T-helper 2 cell treated with Interferon-gamma antibody and Interleukin-4, amounts not matched to agents 5 μg/mL and 100 μg/mL, for 36 hours (primary cell): ENCODE measurements at regions not wholly inside any gene's neighbourhood (a gene's known extent, or its start where the extent isn't known, plus 50 kb on each side); places are given as distances from the start of the nearest gene placed in this dataset.

Source experiments
- DNase-seq: peaks from one replicate; pipeline ENCODE4 v3.0.0; 2021; ENCODE audit warnings: low spot score
- H3K27ac Mint-ChIP-seq: one replicate; pipeline ENCODE4 v1.8.0; 2021; ENCODE audit warnings: mild to moderate bottlenecking, mixed read lengths
- H3K27me3 Mint-ChIP-seq: one replicate; pipeline ENCODE4 v1.8.0; 2021; ENCODE audit warnings: low read depth, mixed read lengths
- H3K36me3 Mint-ChIP-seq: one replicate; pipeline ENCODE4 v1.8.0; 2021; ENCODE audit warnings: low read depth, mixed read lengths
- H3K4me1 Mint-ChIP-seq: one replicate; pipeline ENCODE4 v1.8.0; 2021; ENCODE audit warnings: low read depth, mixed read lengths
- H3K4me3 Mint-ChIP-seq: one replicate; pipeline ENCODE4 v1.8.0; 2022; ENCODE audit warnings: mild to moderate bottlenecking, moderate library complexity, mixed read lengths
- H3K9me3 Mint-ChIP-seq: one replicate; pipeline ENCODE4 v1.8.0; 2021; ENCODE audit warnings: mixed read lengths

- H3K4me3 Mint-ChIP-seq: no peak overlapping the region
- H3K9me3 Mint-ChIP-seq: peaks cover 19% of the 10 kb centered on the region
- H3K36me3 Mint-ChIP-seq: peaks cover 13% of the 10 kb centered on the region
- no peak for DNase-seq
- H3K4me1 Mint-ChIP-seq: peaks cover 32% of the 10 kb centered on the region
- no peaks in the 10 kb centered on the region for H3K27me3 Mint-ChIP-seq
- H3K27ac Mint-ChIP-seq: no peak overlapping the region
Observed at GRCh38 chr11:128180441-128181087, 406.8 kb downstream of the ETS1 start.

- Mint-ChIP-seq H3K27me3 (no peaks in the 10 kb centered on the region), H3K36me3 (peaks cover 8% of the 10 kb centered on the region), H3K4me3 (no peak overlapping the region), H3K27ac (no peak overlapping the region), H3K4me1 (peaks cover 33% of the 10 kb centered on the region), H3K9me3 (peaks cover 9% of the 10 kb centered on the region)
- no peak for DNase-seq
Observed at GRCh38 chr11:128179512-128179911, 407.8 kb downstream of the ETS1 start.

GRCh38 chr11:128179039-128179438, 408.3 kb downstream of the ETS1 start:
- Mint-ChIP-seq H3K9me3 (peaks cover 4% of the 10 kb centered on the region), H3K36me3 (peaks cover 4% of the 10 kb centered on the region), H3K27ac (no peak overlapping the region), H3K4me1 (peaks cover 29% of the 10 kb centered on the region), H3K4me3 (no peak overlapping the region), H3K27me3 (no peaks in the 10 kb centered on the region)
- DNase-seq: no peak

- no peaks in the 10 kb centered on the region for H3K9me3 Mint-ChIP-seq
- DNase-seq: no peak
- no peak overlapping the region for H3K27ac Mint-ChIP-seq
- H3K36me3 Mint-ChIP-seq: no peaks in the 10 kb centered on the region
- H3K27me3 Mint-ChIP-seq: no peaks in the 10 kb centered on the region
- H3K4me3 Mint-ChIP-seq: no peak overlapping the region
- H3K4me1 Mint-ChIP-seq: peaks cover 17% of the 10 kb centered on the region
Observed at GRCh38 chr11:128174465-128175291, 412.7 kb downstream of the ETS1 start.

GRCh38 chr11:128172046-128172878, 415.1 kb downstream of the ETS1 start:
- Mint-ChIP-seq H3K27me3 (no peaks in the 10 kb centered on the region), H3K36me3 (no peaks in the 10 kb centered on the region), H3K4me3 (no peak overlapping the region), H3K9me3 (no peaks in the 10 kb centered on the region), H3K27ac (no peak overlapping the region), H3K4me1 (peaks cover 13% of the 10 kb centered on the region)
- DNase-seq: peak; percentile 74

- H3K4me1 Mint-ChIP-seq: peaks cover 12% of the 10 kb centered on the region
- no peaks in the 10 kb centered on the region for H3K9me3 Mint-ChIP-seq
- H3K27me3 Mint-ChIP-seq: no peaks in the 10 kb centered on the region
- DNase-seq: no peak
- H3K36me3 Mint-ChIP-seq: no peaks in the 10 kb centered on the region
- H3K27ac Mint-ChIP-seq: no peak overlapping the region
- H3K4me3 Mint-ChIP-seq: no peak overlapping the region
Observed at GRCh38 chr11:128171506-128171905, 415.9 kb downstream of the ETS1 start.

GRCh38 chr11:128165572-128165971, 421.8 kb downstream of the ETS1 start:
- Mint-ChIP-seq H3K27me3 (peaks cover 5% of the 10 kb centered on the region), H3K9me3 (no peaks in the 10 kb centered on the region), H3K36me3 (no peaks in the 10 kb centered on the region), H3K27ac (no peak overlapping the region), H3K4me1 (peaks cover 8% of the 10 kb centered on the region), H3K4me3 (no peak overlapping the region)
- no peak for DNase-seq

- peaks cover 5% of the 10 kb centered on the region for H3K27me3 Mint-ChIP-seq
Observed at GRCh38 chr11:128164080-128164741, 423.1 kb downstream of the ETS1 start.

GRCh38 chr11:128161994-128162393, 425.4 kb downstream of the ETS1 start:
- no peaks in the 10 kb centered on the region for H3K9me3 Mint-ChIP-seq
- H3K4me1 Mint-ChIP-seq: peaks cover 17% of the 10 kb centered on the region
- no peak overlapping the region for H3K4me3 Mint-ChIP-seq
- H3K36me3 Mint-ChIP-seq: no peaks in the 10 kb centered on the region
- peaks cover 5% of the 10 kb centered on the region for H3K27me3 Mint-ChIP-seq
- no peak overlapping the region for H3K27ac Mint-ChIP-seq
- no peak for DNase-seq

More at GRCh38 chr11:128164080-128164741, 423.1 kb downstream of the ETS1 start:
- Mint-ChIP-seq H3K4me3 (no peak overlapping the region), H3K4me1 (peaks cover 6% of the 10 kb centered on the region), H3K9me3 (no peaks in the 10 kb centered on the region), H3K36me3 (no peaks in the 10 kb centered on the region), H3K27ac (no peak overlapping the region)
- DNase-seq: no peak

GRCh38 chr11:128161436-128161835, 425.9 kb downstream of the ETS1 start:
- peaks cover 19% of the 10 kb centered on the region for H3K4me1 Mint-ChIP-seq
- no peak overlapping the region for H3K27ac Mint-ChIP-seq
- no peaks in the 10 kb centered on the region for H3K36me3 Mint-ChIP-seq
- peaks cover 5% of the 10 kb centered on the region for H3K27me3 Mint-ChIP-seq
- no peak overlapping the region for H3K4me3 Mint-ChIP-seq
- H3K9me3 Mint-ChIP-seq: no peaks in the 10 kb centered on the region
- no peak for DNase-seq

GRCh38 chr11:128158860-128159259, 428.5 kb downstream of the ETS1 start:
- Mint-ChIP-seq H3K9me3 (no peaks in the 10 kb centered on the region), H3K4me1 (peaks cover 17% of the 10 kb centered on the region), H3K27me3 (peaks cover 11% of the 10 kb centered on the region), H3K36me3 (no peaks in the 10 kb centered on the region), H3K4me3 (no peak overlapping the region), H3K27ac (no peak overlapping the region)
- DNase-seq: no peak

- no peaks in the 10 kb centered on the region for H3K36me3 Mint-ChIP-seq
Observed at GRCh38 chr11:128157423-128158298, 429.7 kb downstream of the ETS1 start.

GRCh38 chr11:128156486-128156885, 430.9 kb downstream of the ETS1 start:
- H3K27me3 Mint-ChIP-seq: peaks cover 14% of the 10 kb centered on the region
- no peak overlapping the region for H3K4me3 Mint-ChIP-seq

More at GRCh38 chr11:128157423-128158298, 429.7 kb downstream of the ETS1 start:
- peaks cover 17% of the 10 kb centered on the region for H3K4me1 Mint-ChIP-seq
- DNase-seq: peak; percentile 46
- H3K27me3 Mint-ChIP-seq: peaks cover 14% of the 10 kb centered on the region
- H3K27ac Mint-ChIP-seq: peak overlapping the region; percentile 63
- no peaks in the 10 kb centered on the region for H3K9me3 Mint-ChIP-seq
- peak overlapping the region; percentile 61 for H3K4me3 Mint-ChIP-seq

More at GRCh38 chr11:128156486-128156885, 430.9 kb downstream of the ETS1 start:
- H3K9me3 Mint-ChIP-seq: no peaks in the 10 kb centered on the region
- H3K36me3 Mint-ChIP-seq: no peaks in the 10 kb centered on the region
- H3K4me1 Mint-ChIP-seq: peaks cover 17% of the 10 kb centered on the region
- DNase-seq: no peak
- H3K27ac Mint-ChIP-seq: no peak overlapping the region
